Activated T-cell treated with anti-CD3 and anti-CD28 coated beads, Interleukin-2, amount 50 U/mL, for 48 hours (primary cell): ENCODE measurements at regions not wholly inside any gene's neighbourhood (a gene's known extent, or its start where the extent isn't known, plus 50 kb on each side); places are given as distances from the start of the nearest gene placed in this dataset.

Source experiments
- DNase-seq, 2 experiments: peaks; one replicate each; pipeline ENCODE4 v3.0.0-alpha.2; 2020

GRCh38 chr11:128326791-128327190 lies 260.6 kb downstream of the ETS1 start:
- DNase-seq, result peak; percentile 66 to 70

GRCh38 chr11:128324531-128325141 lies 262.7 kb downstream of the ETS1 start:
- peak; percentile 84 to 86 for DNase-seq

GRCh38 chr11:128324051-128324481 lies 263.3 kb downstream of the ETS1 start:
- peak; percentile 80 to 82 for DNase-seq

- peak; percentile 63 for DNase-seq
These were observed 264.0 kb downstream of the ETS1 start for GRCh38 chr11:128323381-128323780.

GRCh38 chr11:128318856-128319474 lies 268.4 kb downstream of the ETS1 start:
- DNase-seq, result peak; percentile 81 to 83

- DNase-seq, result no peak
These were observed 270.7 kb downstream of the ETS1 start for GRCh38 chr11:128316541-128317227.

GRCh38 chr11:128315933-128316332 lies 271.4 kb downstream of the ETS1 start:
- no peak for DNase-seq

GRCh38 chr11:128313931-128314330 lies 273.4 kb downstream of the ETS1 start:
- DNase-seq, result no peak

GRCh38 chr11:128311742-128312719 lies 275.3 kb downstream of the ETS1 start:
- DNase-seq, result peak in 1 of 2 experiments; percentile 41

- no peak for DNase-seq
These were observed 276.5 kb downstream of the ETS1 start for GRCh38 chr11:128310676-128311445.

- DNase-seq, result no peak
These were observed 277.4 kb downstream of the ETS1 start for GRCh38 chr11:128310005-128310404.

GRCh38 chr11:128308794-128309193 lies 278.6 kb downstream of the ETS1 start:
- no peak for DNase-seq

- DNase-seq, result no peak
These were observed 281.8 kb downstream of the ETS1 start for GRCh38 chr11:128305588-128305987.

- no peak for DNase-seq
These were observed 282.5 kb downstream of the ETS1 start for GRCh38 chr11:128304666-128305485.

- no peak for DNase-seq
These were observed 283.2 kb downstream of the ETS1 start for GRCh38 chr11:128304116-128304515.

GRCh38 chr11:128303383-128303782 lies 284.0 kb downstream of the ETS1 start:
- no peak for DNase-seq

GRCh38 chr11:128302425-128303186 lies 284.8 kb downstream of the ETS1 start:
- peak; percentile 66 to 67 for DNase-seq

- DNase-seq, result no peak
These were observed 285.6 kb downstream of the ETS1 start for GRCh38 chr11:128301756-128302155.

- DNase-seq, result no peak
These were observed 286.6 kb downstream of the ETS1 start for GRCh38 chr11:128300785-128301184.

- peak; percentile 62 to 63 for DNase-seq
These were observed 288.1 kb downstream of the ETS1 start for GRCh38 chr11:128299132-128299726.
